Fibroblast of lung (primary cell): ENCODE measurements at regions not wholly inside any gene's neighbourhood (a gene's known extent, or its start where the extent isn't known, plus 50 kb on each side); places are given as distances from the start of the nearest gene placed in this dataset.

Source experiments
- DNase-seq, 2 donors: peaks; one replicate each; pipeline versions ENCODE4 v3.0.0 to v3.0.0-alpha.2; 2010; ENCODE audit warnings: low read depth in 2 of 2
- H2AFZ ChIP-seq: 2 replicates; pipeline ENCODE4 v1.5.1; 2012; ENCODE audit warnings: low read length, control low read depth, inconsistent platforms
- H3K27ac ChIP-seq: 2 replicates; pipeline ENCODE4 v1.5.1; 2011; ENCODE audit warnings: low read length, control low read depth; ENCODE audit not compliant: insufficient read depth
- H3K27me3 ChIP-seq: 2 replicates; pipeline ENCODE4 v1.5.1; 2011; ENCODE audit warnings: mild to moderate bottlenecking, low read length; ENCODE audit not compliant: control insufficient read depth, insufficient read depth
- H3K36me3 ChIP-seq: 2 replicates; pipeline ENCODE4 v1.5.1; 2011; ENCODE audit warnings: low read length; ENCODE audit not compliant: control insufficient read depth, insufficient read depth
- H3K4me1 ChIP-seq: 2 replicates; pipeline ENCODE4 v1.5.1; 2011; ENCODE audit warnings: low read length; ENCODE audit not compliant: control insufficient read depth, insufficient read depth; ENCODE audit errors: extremely low read depth
- H3K4me2 ChIP-seq: 2 replicates; pipeline ENCODE4 v1.5.1; 2011; ENCODE audit warnings: low read length, control low read depth; ENCODE audit not compliant: insufficient read depth; ENCODE audit errors: extremely low read depth
- H3K4me3 ChIP-seq, 4 experiments: fragments of 200-600 bp in 1 of 4; sonication (generic) in 1 of 4; replicated peaks in 1 of 4; 2 replicates each; pipeline ENCODE4 v1.5.1; 2011 to 2016; ENCODE audit warnings: low read length in 4 of 4, low read depth in 3 of 4, mild to moderate bottlenecking in 3 of 4, control low read depth in 2 of 4, inconsistent platforms in 1 of 4, mixed read lengths in 1 of 4; ENCODE audit not compliant: insufficient read depth in 1 of 4; ENCODE audit errors: control extremely low read depth in 1 of 4
- H3K79me2 ChIP-seq: 2 replicates; pipeline ENCODE4 v1.5.1; 2012; ENCODE audit warnings: mild to moderate bottlenecking, low read length, inconsistent platforms; ENCODE audit not compliant: control insufficient read depth, insufficient read depth
- H3K9ac ChIP-seq: 2 replicates; pipeline ENCODE4 v1.5.1; 2011; ENCODE audit warnings: mild to moderate bottlenecking, low read length, control low read depth; ENCODE audit not compliant: insufficient read depth
- H3K9me3 ChIP-seq: 2 replicates; pipeline ENCODE4 v1.5.1; 2012; ENCODE audit warnings: low read depth, low read length; ENCODE audit not compliant: control insufficient read depth, insufficient read depth
- H4K20me1 ChIP-seq: 2 replicates; pipeline ENCODE4 v1.5.1; 2011; ENCODE audit warnings: low read length; ENCODE audit not compliant: control insufficient read depth, insufficient read depth; ENCODE audit errors: extremely low read depth
- CTCF ChIP-seq, 2 donors: IDR thresholded peaks in 1 of 2; conservative IDR thresholded peaks in 1 of 2; 1 replicate in 1 of 2; 2 replicates in 1 of 2; pipeline ENCODE4 v1.5.1; 2011 to 2012; ENCODE audit warnings: low read length in 2 of 2, control low read depth in 1 of 2, inconsistent platforms in 1 of 2, low read depth in 1 of 2, mild to moderate bottlenecking in 1 of 2
- EZH2 ChIP-seq: IDR thresholded peaks from 2 replicates; pipeline ENCODE4 v1.5.1; 2012; ENCODE audit warnings: low read length, control low read depth, mild to moderate bottlenecking; ENCODE audit errors: missing control alignments

GRCh38 chr20:6836821-6837374 is 69.4 kb downstream of the BMP2 start:
- Histone ChIP-seq H3K4me2 (no peak overlapping the region), H3K79me2 (no peaks in the 10 kb centered on the region), H3K4me3 (no peak overlapping the region), H3K9ac (no peak overlapping the region), H3K36me3 (no peaks in the 10 kb centered on the region), H4K20me1 (no peaks in the 10 kb centered on the region), H2AFZ (no peak overlapping the region), H3K9me3 (no peaks in the 10 kb centered on the region), H3K27ac (no peak overlapping the region), H3K4me1 (no peaks in the 10 kb centered on the region), H3K27me3 (no peaks in the 10 kb centered on the region)
- TF ChIP-seq CTCF (conservative IDR thresholded peaks at IDR 0.05 in 1 of 2, IDR thresholded peaks at IDR 0.05 in 1 of 2; ENCODE audit: low read depth in 1 of 2, low read length in 2 of 2): no peak
- TF ChIP-seq EZH2: no peak
- no peak for DNase-seq

DNA sequence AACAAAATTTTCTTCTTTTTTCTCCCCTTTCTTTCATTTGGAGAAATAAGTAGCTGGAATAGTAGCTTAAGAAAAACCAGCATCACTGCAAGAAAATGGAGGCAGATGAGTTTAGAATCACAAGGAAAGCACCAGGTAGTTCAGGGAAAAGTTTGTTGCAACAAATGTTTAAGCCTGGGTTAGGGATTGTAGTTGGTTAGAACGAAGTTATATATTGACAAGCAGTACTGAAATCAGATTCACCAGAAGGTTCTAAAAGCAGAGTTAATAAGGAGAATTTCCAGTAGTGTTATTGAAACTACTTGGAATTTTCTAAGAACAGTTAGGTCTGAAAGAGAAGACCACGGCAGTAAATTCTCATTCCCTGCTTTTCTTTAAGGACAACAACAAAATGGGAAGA is 70.2 kb downstream of the BMP2 start:
- no peak for DNase-seq

GRCh38 chr20:6838181-6838826 is 70.8 kb downstream of the BMP2 start:
- Histone ChIP-seq H3K27me3 (no peaks in the 10 kb centered on the region), H2AFZ (no peak overlapping the region), H3K9ac (no peak overlapping the region), H3K79me2 (no peaks in the 10 kb centered on the region), H4K20me1 (no peaks in the 10 kb centered on the region), H3K27ac (no peak overlapping the region), H3K4me2 (no peak overlapping the region), H3K36me3 (no peaks in the 10 kb centered on the region), H3K4me1 (no peaks in the 10 kb centered on the region), H3K4me3 (no peak overlapping the region), H3K9me3 (no peaks in the 10 kb centered on the region)
- no peak for DNase-seq
- TF ChIP-seq CTCF (conservative IDR thresholded peaks at IDR 0.05 in 1 of 2, IDR thresholded peaks at IDR 0.05 in 1 of 2; ENCODE audit: low read depth in 1 of 2, low read length in 2 of 2): no peak
- no peak for TF ChIP-seq EZH2

More for the DNA sequence above, 70.2 kb downstream of the BMP2 start:
- no peaks in the 10 kb centered on the region for H3K9me3 ChIP-seq
- no peaks in the 10 kb centered on the region for H3K27me3 ChIP-seq
- no peak for TF ChIP-seq EZH2
- TF ChIP-seq CTCF (conservative IDR thresholded peaks at IDR 0.05 in 1 of 2, IDR thresholded peaks at IDR 0.05 in 1 of 2; ENCODE audit: low read depth in 1 of 2, low read length in 2 of 2): no peak
- H3K4me1 ChIP-seq: no peaks in the 10 kb centered on the region
- H3K4me2 ChIP-seq: no peak overlapping the region
- H2AFZ ChIP-seq: no peak overlapping the region
- no peaks in the 10 kb centered on the region for H3K36me3 ChIP-seq
- H3K9ac ChIP-seq: no peak overlapping the region
- H3K4me3 ChIP-seq: no peak overlapping the region
- H3K79me2 ChIP-seq: no peaks in the 10 kb centered on the region
- no peak overlapping the region for H3K27ac ChIP-seq
- no peaks in the 10 kb centered on the region for H4K20me1 ChIP-seq
